Loucy (cell line): ENCODE measurements at regions not wholly inside any gene's neighbourhood (a gene's known extent, or its start where the extent isn't known, plus 50 kb on each side); places are given as distances from the start of the nearest gene placed in this dataset.
A peak's percentile ranks its signal among the peaks of the same experiment; 100 is the strongest.

Source experiments
- H2AFZ ChIP-seq: fragments of 200-600 bp; sonication (generic); 2 replicates; pipeline ENCODE4 v1.6.0; 2016; ENCODE audit warnings: antibody characterized with exemption, mild to moderate bottlenecking, low read length, moderate library complexity
- H3F3A ChIP-seq: fragments of 200-600 bp; 2 replicates; pipeline ENCODE4 v1.6.0; 2016; ENCODE audit warnings: antibody characterized with exemption, low read depth, mild to moderate bottlenecking
- H3K27me3 ChIP-seq: fragments of 200-600 bp; sonication (generic); 2 replicates; pipeline ENCODE4 v1.6.1; 2014; ENCODE audit warnings: low read length, mild to moderate bottlenecking; ENCODE audit not compliant: insufficient read depth, poor library complexity, severe bottlenecking
- H3K36me3 ChIP-seq: fragments of 200-600 bp; sonication (generic); 2 replicates; pipeline ENCODE4 v1.6.1; 2016; ENCODE audit warnings: low read length; ENCODE audit not compliant: insufficient read depth
- H3K4me1 ChIP-seq: fragments of 200-600 bp; sonication (generic); 2 replicates; pipeline ENCODE4 v1.5.1; 2014; ENCODE audit warnings: low read length, mild to moderate bottlenecking; ENCODE audit not compliant: insufficient read depth, poor library complexity, severe bottlenecking
- H3K4me2 ChIP-seq: fragments of 200-600 bp; sonication (generic); 2 replicates; pipeline ENCODE4 v1.6.0; 2014; ENCODE audit warnings: antibody characterized with exemption, low read length, low read depth, mild to moderate bottlenecking; ENCODE audit not compliant: poor library complexity, severe bottlenecking
- H3K4me3 ChIP-seq: fragments of 200-600 bp; sonication (generic); 2 replicates; pipeline ENCODE4 v1.5.1; 2014; ENCODE audit warnings: low read length, mild to moderate bottlenecking, mixed read lengths; ENCODE audit not compliant: poor library complexity, severe bottlenecking
- H3K79me2 ChIP-seq: fragments of 200-600 bp; sonication (generic); 2 replicates; pipeline ENCODE4 v1.6.1; 2014; ENCODE audit warnings: low read length; ENCODE audit not compliant: insufficient read depth
- H3K9ac ChIP-seq: fragments of 200-600 bp; sonication (generic); 2 replicates; pipeline ENCODE4 v1.6.0; 2014; ENCODE audit warnings: mild to moderate bottlenecking, low read depth, low read length, moderate library complexity; ENCODE audit not compliant: poor library complexity, severe bottlenecking
- H3K9me2 ChIP-seq: fragments of 200-600 bp; sonication (generic); replicated peaks from 2 replicates; pipeline ENCODE4 v1.6.1; 2016; ENCODE audit warnings: low read depth, low read length, mixed read lengths
- H3K9me3 ChIP-seq: fragments of 200-600 bp; sonication (generic); 2 replicates; pipeline ENCODE4 v1.6.1; 2014; ENCODE audit warnings: mild to moderate bottlenecking, antibody characterized with exemption, low read length, low read depth; ENCODE audit not compliant: insufficient read depth
- H4K20me1 ChIP-seq: fragments of 200-600 bp; sonication (generic); 2 replicates; pipeline ENCODE4 v1.6.0; 2014; ENCODE audit warnings: antibody characterized with exemption, low read length, mild to moderate bottlenecking; ENCODE audit not compliant: insufficient read depth, poor library complexity, severe bottlenecking
- CTCF ChIP-seq: fragments of 200-600 bp; sonication (generic); conservative IDR thresholded peaks from 2 replicates; pipeline ENCODE4 v1.5.1; 2014; ENCODE audit warnings: mild to moderate bottlenecking, antibody characterized with exemption, low read length
- EZH2phosphoT487 ChIP-seq: fragments of 200-600 bp; IDR thresholded peaks from 2 replicates; pipeline ENCODE4 v1.6.1; 2018; ENCODE audit warnings: antibody characterized with exemption, mild to moderate bottlenecking, moderate library complexity, borderline replicate concordance

GRCh38 chr3:72378287-72378686, 470.0 kb downstream of the SHQ1 start:
- Histone ChIP-seq H4K20me1 (peaks cover 49% of the 10 kb centered on the region), H3K9me3 (no peaks in the 10 kb centered on the region), H3F3A (peaks cover 8% of the 10 kb centered on the region; the same call in 1 of the 2 replicates), H3K36me3 (peaks cover 31% of the 10 kb centered on the region; the same call in 1 of the 2 replicates), H3K79me2 (peaks cover 77% of the 10 kb centered on the region), H3K4me2 (no peak overlapping the region), H3K9me2 (no peaks in the 10 kb centered on the region), H3K4me3 (no peak overlapping the region), H3K9ac (no peak overlapping the region), H3K4me1 (peaks cover 91% of the 10 kb centered on the region), H3K27me3 (no peaks in the 10 kb centered on the region), H2AFZ (no peak overlapping the region)
- TF ChIP-seq CTCF (no peak), EZH2phosphoT487 (no peak)

- H3K4me2 ChIP-seq: no peak overlapping the region
- TF ChIP-seq CTCF: no peak
- TF ChIP-seq EZH2phosphoT487: no peak
These were observed 471.1 kb downstream of the SHQ1 start for GRCh38 chr3:72376956-72377710.

GRCh38 chr3:72375237-72376076, 472.8 kb downstream of the SHQ1 start:
- Histone ChIP-seq H3K79me2 (peaks cover 57% of the 10 kb centered on the region), H3K4me3 (peak overlapping the region; percentile 39), H3F3A (peaks cover 8% of the 10 kb centered on the region; the same call in 1 of the 2 replicates), H3K4me2 (peak overlapping the region; percentile 70), H3K9ac (peak overlapping the region; percentile 58), H3K9me2 (no peaks in the 10 kb centered on the region), H4K20me1 (peaks cover 21% of the 10 kb centered on the region), H3K27me3 (no peaks in the 10 kb centered on the region), H3K9me3 (no peaks in the 10 kb centered on the region), H3K4me1 (peaks cover 84% of the 10 kb centered on the region), H2AFZ (no peak overlapping the region), H3K36me3 (peaks cover 34% of the 10 kb centered on the region; the same call in 1 of the 2 replicates)
- no peak for TF ChIP-seq CTCF
- TF ChIP-seq EZH2phosphoT487: no peak

More at GRCh38 chr3:72376956-72377710, 471.1 kb downstream of the SHQ1 start:
- Histone ChIP-seq H3K9me2 (no peaks in the 10 kb centered on the region), H3K27me3 (no peaks in the 10 kb centered on the region), H3K4me1 (peaks cover 90% of the 10 kb centered on the region), H3K9ac (peak overlapping the region; percentile 13), H3K36me3 (peaks cover 34% of the 10 kb centered on the region; the same call in 1 of the 2 replicates), H3K4me3 (no peak overlapping the region), H3K9me3 (no peaks in the 10 kb centered on the region), H3K79me2 (peaks cover 69% of the 10 kb centered on the region), H2AFZ (no peak overlapping the region), H4K20me1 (peaks cover 38% of the 10 kb centered on the region), H3F3A (peaks cover 8% of the 10 kb centered on the region; the same call in 1 of the 2 replicates)
